Stimulated activated naive CD8-positive, alpha-beta T cell treated with anti-CD3 and anti-CD28 coated beads, Interleukin-15, amount 100 ng/mL, for 72 hours (primary cell): ENCODE measurements at regions not wholly inside any gene's neighbourhood (a gene's known extent, or its start where the extent isn't known, plus 50 kb on each side); places are given as distances from the start of the nearest gene placed in this dataset.
A peak's percentile ranks its signal among the peaks of the same experiment; 100 is the strongest.

Experiments
- ATAC-seq: fragments of 150-1000 bp; cut with Tn5 transposase; 2 replicates; pipeline ENCODE4 v1.10.0; 2021; ENCODE audit warnings: mild to moderate bottlenecking, moderate library complexity
- DNase-seq, 2 donors: peaks; one replicate each; pipeline ENCODE4 v3.0.0; 2021 to 2022
- H3K27ac Mint-ChIP-seq, 2 donors: one replicate each; pipeline ENCODE4 v1.8.0; 2022; ENCODE audit warnings: mild to moderate bottlenecking in 2 of 2, mixed read lengths in 2 of 2, moderate library complexity in 2 of 2
- H3K27me3 Mint-ChIP-seq: one replicate; pipeline ENCODE4 v1.8.0; 2022; ENCODE audit warnings: mixed read lengths
- H3K4me1 Mint-ChIP-seq: one replicate; pipeline ENCODE4 v1.8.0; 2022; ENCODE audit warnings: mild to moderate bottlenecking, mixed read lengths
- H3K4me3 Mint-ChIP-seq, 2 donors: one replicate each; pipeline ENCODE4 v1.8.0; 2022; ENCODE audit warnings: mild to moderate bottlenecking in 2 of 2, mixed read lengths in 2 of 2, moderate library complexity in 1 of 2
- H3K9me3 Mint-ChIP-seq, 2 donors: one replicate each; pipeline ENCODE4 v1.8.0; 2022; ENCODE audit warnings: mixed read lengths in 2 of 2

GRCh38 chr6:159104163-159104925 lies 59.6 kb upstream of the TAGAP start:
- peak overlapping the region; percentile 95 to 98 for H3K27ac Mint-ChIP-seq
- DNase-seq = peak; percentile 76 to 83
- H3K4me3 Mint-ChIP-seq = peak overlapping the region; percentile 81 to 85
- H3K4me1 Mint-ChIP-seq = peaks cover 95% of the 10 kb centered on the region
- H3K27me3 Mint-ChIP-seq = no peaks in the 10 kb centered on the region
- ATAC-seq = peak; percentile 76
- no peaks in the 10 kb centered on the region for H3K9me3 Mint-ChIP-seq

GRCh38 chr6:159103396-159104162 lies 58.8 kb upstream of the TAGAP start:
- peaks cover 95% of the 10 kb centered on the region for H3K4me1 Mint-ChIP-seq
- no peaks in the 10 kb centered on the region for H3K9me3 Mint-ChIP-seq
- DNase-seq (no peak), ATAC-seq (no peak)
- H3K27ac Mint-ChIP-seq = peak overlapping the region; percentile 95 to 98
- H3K4me3 Mint-ChIP-seq = peak overlapping the region; percentile 81 to 85
- H3K27me3 Mint-ChIP-seq = no peaks in the 10 kb centered on the region

- ATAC-seq = no peak
- H3K27me3 Mint-ChIP-seq = no peaks in the 10 kb centered on the region
- peaks cover 95% of the 10 kb centered on the region for H3K4me1 Mint-ChIP-seq
- peak overlapping the region in 1 of 2 donors; percentile 9 for H3K4me3 Mint-ChIP-seq
- H3K27ac Mint-ChIP-seq = peak overlapping the region in 1 of 2 donors; percentile 15
- DNase-seq = no peak
- H3K9me3 Mint-ChIP-seq = no peaks in the 10 kb centered on the region
These were observed 57.8 kb upstream of the TAGAP start for GRCh38 chr6:159102373-159103160.

- H3K4me1 Mint-ChIP-seq = peaks cover 98% of the 10 kb centered on the region
- H3K27me3 Mint-ChIP-seq = no peaks in the 10 kb centered on the region
- no peaks in the 10 kb centered on the region for H3K9me3 Mint-ChIP-seq
- H3K27ac Mint-ChIP-seq = peak overlapping the region in 1 of 2 donors; percentile 71
- no peak overlapping the region for H3K4me3 Mint-ChIP-seq
- ATAC-seq (no peak), DNase-seq (no peak)
These were observed 56.9 kb upstream of the TAGAP start for GRCh38 chr6:159101656-159102055.

GRCh38 chr6:159100395-159101182 lies 55.8 kb upstream of the TAGAP start:
- Mint-ChIP-seq H3K27me3 (no peaks in the 10 kb centered on the region), H3K9me3 (no peaks in the 10 kb centered on the region), H3K4me1 (peaks cover 98% of the 10 kb centered on the region), H3K27ac (peak overlapping the region; percentile 7 to 69), H3K4me3 (peak overlapping the region; percentile 63 to 74)
- ATAC-seq (peak; percentile 22), DNase-seq (no peak)

GRCh38 chr6:159099961-159100360 lies 55.2 kb upstream of the TAGAP start:
- H3K4me1 Mint-ChIP-seq = peaks cover 100% of the 10 kb centered on the region
- H3K9me3 Mint-ChIP-seq = no peaks in the 10 kb centered on the region
- DNase-seq (no peak), ATAC-seq (no peak)
- H3K27me3 Mint-ChIP-seq = no peaks in the 10 kb centered on the region
- peak overlapping the region; percentile 63 to 74 for H3K4me3 Mint-ChIP-seq
- peak overlapping the region; percentile 7 to 69 for H3K27ac Mint-ChIP-seq

GRCh38 chr6:159099276-159099675 lies 54.5 kb upstream of the TAGAP start:
- ATAC-seq (no peak), DNase-seq (no peak)
- Mint-ChIP-seq H3K4me3 (peak overlapping the region; percentile 82 to 93), H3K27ac (peak overlapping the region; percentile 95 to 99), H3K27me3 (no peaks in the 10 kb centered on the region), H3K4me1 (peaks cover 100% of the 10 kb centered on the region), H3K9me3 (no peaks in the 10 kb centered on the region)

- no peaks in the 10 kb centered on the region for H3K27me3 Mint-ChIP-seq
- DNase-seq = peak; percentile 57 to 71
- H3K4me1 Mint-ChIP-seq = peaks cover 100% of the 10 kb centered on the region
- peak overlapping the region; percentile 82 to 93 for H3K4me3 Mint-ChIP-seq
- no peaks in the 10 kb centered on the region for H3K9me3 Mint-ChIP-seq
- ATAC-seq = peak; percentile 29
- peak overlapping the region; percentile 95 to 99 for H3K27ac Mint-ChIP-seq
These were observed 53.9 kb upstream of the TAGAP start for GRCh38 chr6:159098636-159099106.

- H3K9me3 Mint-ChIP-seq = no peaks in the 10 kb centered on the region
- ATAC-seq (peak; percentile 45), DNase-seq (peak; percentile 55 to 70)
- H3K27me3 Mint-ChIP-seq = no peaks in the 10 kb centered on the region
- peak overlapping the region; percentile 56 to 93 for H3K4me3 Mint-ChIP-seq
- peak overlapping the region; percentile 72 to 99 for H3K27ac Mint-ChIP-seq
- peaks cover 97% of the 10 kb centered on the region for H3K4me1 Mint-ChIP-seq
These were observed 52.5 kb upstream of the TAGAP start for GRCh38 chr6:159097256-159097655.

GRCh38 chr6:159095616-159096015 lies 50.8 kb upstream of the TAGAP start:
- Mint-ChIP-seq H3K27ac (peak overlapping the region; percentile 66 to 98), H3K4me3 (peak overlapping the region; percentile 81 to 90), H3K4me1 (peaks cover 94% of the 10 kb centered on the region)

GRCh38 chr6:159094444-159095252 lies 49.9 kb upstream of the TAGAP start:
- Mint-ChIP-seq H3K9me3 (peaks cover 0 to 7% of the 10 kb centered on the region in 2 donors), H3K27ac (peak overlapping the region; percentile 96 to 98), H3K27me3 (no peaks in the 10 kb centered on the region), H3K4me3 (peak overlapping the region; percentile 81 to 90), H3K4me1 (peaks cover 94% of the 10 kb centered on the region)
- ATAC-seq = peak; percentile 85
- DNase-seq = peak; percentile 69 to 82

More at GRCh38 chr6:159095616-159096015, 50.8 kb upstream of the TAGAP start:
- DNase-seq (no peak), ATAC-seq (no peak)
- Mint-ChIP-seq H3K27me3 (no peaks in the 10 kb centered on the region), H3K9me3 (peaks cover 0 to 7% of the 10 kb centered on the region in 2 donors)
